Stomach (tissue), 8 donors: ENCODE measurements at regions not wholly inside any gene's neighbourhood (a gene's known extent, or its start where the extent isn't known, plus 50 kb on each side); places are given as distances from the start of the nearest gene placed in this dataset.

Experiments
- DNase-seq, 2 donors: peaks; one replicate each; pipeline versions ENCODE4 v3.0.0 to v3.0.0-alpha.2; 2013 to 2019
- H3K27ac ChIP-seq, 5 donors: fragments of 200-600 bp in 4 of 5; sonication (generic) in 4 of 5; one replicate each; pipeline ENCODE4 v1.5.1; 2013 to 2019; ENCODE audit warnings: mild to moderate bottlenecking in 1 of 5, moderate library complexity in 1 of 5
- H3K27me3 ChIP-seq, 3 donors: fragments of 200-600 bp; sonication (generic); one replicate each; pipeline ENCODE4 v1.5.1; 2017 to 2019; ENCODE audit warnings: mixed run types in 1 of 3
- H3K36me3 ChIP-seq, 4 donors: fragments of 200-600 bp; sonication (generic); 1 replicate in 3 of 4; 2 replicates in 1 of 4; pipeline ENCODE4 v1.5.1; 2016 to 2019
- H3K4me1 ChIP-seq, 4 donors: fragments of 200-600 bp; sonication (generic); one replicate each; pipeline ENCODE4 v1.5.1; 2016 to 2019
- H3K4me3 ChIP-seq, 4 donors: fragments of 200-600 bp; sonication (generic) in 3 of 4; one replicate each; pipeline ENCODE4 v1.5.1; 2016 to 2019; ENCODE audit warnings: mild to moderate bottlenecking in 1 of 4
- H3K9me3 ChIP-seq, 4 donors: fragments of 200-600 bp; sonication (generic); one replicate each; pipeline ENCODE4 v1.5.1; 2016 to 2019
- CTCF ChIP-seq, 7 experiments: fragments of 450-650 bp in 4 of 7; fragments of 200-600 bp in 3 of 7; sonication (generic) in 3 of 7; IDR thresholded peaks; one replicate each; pipeline ENCODE4 v1.5.1; 2016 to 2019; ENCODE audit warnings: antibody characterized with exemption in 7 of 7, control low read depth in 2 of 7, mild to moderate bottlenecking in 1 of 7
- EP300 ChIP-seq: sonication (generic); formaldehyde crosslinking; IDR thresholded peaks from one replicate; pipeline ENCODE4 v1.6.1; 2017; ENCODE audit warnings: antibody characterized with exemption
- POLR2A ChIP-seq, 4 donors: fragments of 450-650 bp; IDR thresholded peaks; one replicate each; pipeline ENCODE4 v1.6.1; 2016; ENCODE audit warnings: antibody characterized with exemption in 4 of 4, control low read depth in 2 of 4, mild to moderate bottlenecking in 1 of 4, moderate library complexity in 1 of 4
- POLR2AphosphoS5 ChIP-seq, 3 donors: sonication (generic); formaldehyde crosslinking; IDR thresholded peaks; one replicate each; pipeline ENCODE4 v1.6.1; 2016; ENCODE audit warnings: antibody characterized with exemption in 3 of 3
- WGBS, 5 donors: extraction: QIAGEN DNeasy Blood & Tissue Kit in 3 of 5; methylation state at CpG; one replicate each; pipeline versions ENCODE4 v1.1.5 to v1.1.7; 2013 to 2018; 5-methylcytosine and 5-hydroxymethylcytosine counted together
- intact Hi-C: fragments of 100-400 bp; cut with DNase I; formaldehyde crosslinking; loops from one replicate; pipeline ENCODE4 v1.15.1; 2023; ENCODE audit warnings: low total_unique reads
- donor health status: healthy with polysubstance abuse.
- donor health status: Bipolar disorder and iron deficiency.
- donor health status: healthy.

GRCh38 chr5:8930021-8930420 is 615.9 kb downstream of the SEMA5A start:
- Histone ChIP-seq H3K4me3 (no peak overlapping the region), H3K27me3 (no peaks in the 10 kb centered on the region), H3K36me3 (no peaks in the 10 kb centered on the region), H3K27ac (no peak overlapping the region), H3K9me3 (peaks cover 0 to 4% (median 0%) of the 10 kb centered on the region in 4 donors), H3K4me1 (no peaks in the 10 kb centered on the region)
- TF ChIP-seq CTCF (IDR thresholded peaks at IDR 0.05) (no peak), EP300 (no peak)
- intact Hi-C loops: no loop called here
- WGBS, 5 donors: 43 to 75% (median 69%) methylated on average over 2 of the region's 2 CpGs
- no peak for DNase-seq

GRCh38 chr5:8934455-8934854 is 611.4 kb downstream of the SEMA5A start:
- Histone ChIP-seq H3K9me3 (peaks cover 0 to 16% (median 5%) of the 10 kb centered on the region in 4 donors), H3K4me1 (no peaks in the 10 kb centered on the region), H3K36me3 (no peaks in the 10 kb centered on the region), H3K27me3 (no peaks in the 10 kb centered on the region), H3K4me3 (no peak overlapping the region), H3K27ac (no peak overlapping the region)
- DNase-seq: no peak
- TF ChIP-seq POLR2A (IDR thresholded peaks at IDR 0.05) (no peak), CTCF (IDR thresholded peaks at IDR 0.05) (no peak), EP300 (no peak), POLR2AphosphoS5 (IDR thresholded peaks at IDR 0.05) (no peak)
- 33 to 48% (median 45%) methylated on average over 1 of the region's 1 CpG for WGBS, 5 donors
- intact Hi-C loops: no loop called here

- intact Hi-C loops: no loop called here
- Histone ChIP-seq H3K4me1 (no peaks in the 10 kb centered on the region), H3K9me3 (peaks cover 0 to 28% (median 6%) of the 10 kb centered on the region in 4 donors), H3K27me3 (no peaks in the 10 kb centered on the region), H3K27ac (no peak overlapping the region), H3K4me3 (no peak overlapping the region), H3K36me3 (no peaks in the 10 kb centered on the region)
- WGBS, 5 donors: 58 to 70% (median 66%) methylated on average over 1 of the region's 1 CpG
- TF ChIP-seq EP300 (no peak), POLR2A (IDR thresholded peaks at IDR 0.05) (no peak), POLR2AphosphoS5 (IDR thresholded peaks at IDR 0.05) (no peak)
- DNase-seq: no peak
Measured at GRCh38 chr5:8940934-8941333, 604.9 kb downstream of the SEMA5A start.

GRCh38 chr5:8943301-8943700 is 602.6 kb downstream of the SEMA5A start:
- TF ChIP-seq CTCF (IDR thresholded peaks at IDR 0.05): no peak
- no peak for TF ChIP-seq POLR2AphosphoS5 (IDR thresholded peaks at IDR 0.05)
- no peak for TF ChIP-seq EP300
- no peak for TF ChIP-seq POLR2A (IDR thresholded peaks at IDR 0.05)
- intact Hi-C loops: no loop called here
- no peaks in the 10 kb centered on the region for H3K36me3 ChIP-seq
- H3K4me1 ChIP-seq: no peaks in the 10 kb centered on the region
- no peaks in the 10 kb centered on the region for H3K27me3 ChIP-seq
- no peak overlapping the region for H3K27ac ChIP-seq
- no peak for DNase-seq
- H3K9me3 ChIP-seq: peaks cover 0 to 20% (median 5%) of the 10 kb centered on the region in 4 donors
- H3K4me3 ChIP-seq: no peak overlapping the region
- 57 to 63% (median 58%) methylated on average over 3 of the region's 3 CpGs for WGBS, 5 donors

GRCh38 chr5:8944005-8944404 is 601.9 kb downstream of the SEMA5A start:
- TF ChIP-seq EP300: no peak
- no peak for TF ChIP-seq POLR2A (IDR thresholded peaks at IDR 0.05)
- no peak for TF ChIP-seq CTCF (IDR thresholded peaks at IDR 0.05)
- TF ChIP-seq POLR2AphosphoS5 (IDR thresholded peaks at IDR 0.05): no peak
- no peaks in the 10 kb centered on the region for H3K27me3 ChIP-seq
- peaks cover 0 to 18% (median 5%) of the 10 kb centered on the region in 4 donors for H3K9me3 ChIP-seq
- H3K4me1 ChIP-seq: no peaks in the 10 kb centered on the region
- WGBS, 5 donors: 64 to 82% (median 72%) methylated on average over 4 of the region's 4 CpGs
- H3K36me3 ChIP-seq: no peaks in the 10 kb centered on the region
- no peak overlapping the region for H3K4me3 ChIP-seq
- no peak overlapping the region for H3K27ac ChIP-seq
- DNase-seq: no peak
- intact Hi-C loops: no loop called here
